ENCODE measurements at regions not wholly inside any gene's neighbourhood (a gene's known extent, or its start where the extent isn't known, plus 50 kb on each side); places are given as distances from the start of the nearest gene placed in this dataset.
"Not testable (repeated sequence)": the region's sequence is repeated elsewhere in the genome, so short reads cannot be mapped to it uniquely, and the experiment has no call there.

DNA sequence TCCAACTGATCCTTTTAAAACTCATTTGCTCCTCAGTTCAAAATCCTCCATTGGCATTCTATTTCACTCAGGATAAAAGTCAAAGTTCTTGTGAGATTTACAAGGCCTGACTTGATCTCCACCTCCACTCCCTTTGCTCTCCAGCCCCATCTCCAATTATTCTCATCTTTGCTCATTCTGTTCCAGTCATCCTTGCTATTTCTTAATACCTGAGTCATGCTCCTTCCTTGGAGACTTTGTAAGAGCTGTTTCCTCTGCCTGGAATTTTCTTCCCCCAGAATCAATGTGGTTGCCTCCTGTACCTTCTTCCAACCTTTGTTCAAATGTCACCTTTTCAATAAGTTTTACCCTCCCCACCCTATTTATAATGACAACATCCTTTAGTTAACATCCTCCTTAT is 373.5 kb downstream of the HTR1B start:
- DNase-seq (ENCODE audit: low read depth in 4 of 4, low spot score in 3 of 4) = no peak

DNA sequence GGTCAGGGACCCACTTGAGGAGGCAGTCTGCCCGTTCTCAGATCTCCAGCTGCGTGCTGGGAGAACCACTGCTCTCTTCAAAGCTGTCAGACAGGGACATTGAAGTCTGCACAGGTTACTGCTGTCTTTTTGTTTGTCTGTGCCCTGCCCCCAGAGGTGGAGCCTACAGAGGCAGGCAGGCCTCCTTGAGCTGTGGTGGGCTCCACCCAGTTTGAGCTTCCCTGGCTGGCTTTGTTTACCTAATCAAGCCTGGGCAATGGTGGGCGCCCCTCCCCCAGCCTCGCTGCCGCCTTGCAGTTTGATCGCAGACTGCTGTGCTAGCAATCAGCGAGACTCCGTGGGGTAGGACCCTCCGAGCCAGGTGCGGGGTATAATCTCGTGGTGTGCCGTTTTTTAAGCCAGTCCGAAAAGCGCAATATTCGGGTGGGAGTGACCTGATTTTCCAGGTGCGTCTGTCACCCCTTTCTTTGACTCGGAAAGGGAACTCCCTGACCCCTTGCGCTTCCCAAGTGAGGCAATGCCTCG is 375.4 kb downstream of the HTR1B start:
- DNase-seq (ENCODE audit: low read depth in 4 of 4, low spot score in 3 of 4) = not testable (repeated sequence)

DNA sequence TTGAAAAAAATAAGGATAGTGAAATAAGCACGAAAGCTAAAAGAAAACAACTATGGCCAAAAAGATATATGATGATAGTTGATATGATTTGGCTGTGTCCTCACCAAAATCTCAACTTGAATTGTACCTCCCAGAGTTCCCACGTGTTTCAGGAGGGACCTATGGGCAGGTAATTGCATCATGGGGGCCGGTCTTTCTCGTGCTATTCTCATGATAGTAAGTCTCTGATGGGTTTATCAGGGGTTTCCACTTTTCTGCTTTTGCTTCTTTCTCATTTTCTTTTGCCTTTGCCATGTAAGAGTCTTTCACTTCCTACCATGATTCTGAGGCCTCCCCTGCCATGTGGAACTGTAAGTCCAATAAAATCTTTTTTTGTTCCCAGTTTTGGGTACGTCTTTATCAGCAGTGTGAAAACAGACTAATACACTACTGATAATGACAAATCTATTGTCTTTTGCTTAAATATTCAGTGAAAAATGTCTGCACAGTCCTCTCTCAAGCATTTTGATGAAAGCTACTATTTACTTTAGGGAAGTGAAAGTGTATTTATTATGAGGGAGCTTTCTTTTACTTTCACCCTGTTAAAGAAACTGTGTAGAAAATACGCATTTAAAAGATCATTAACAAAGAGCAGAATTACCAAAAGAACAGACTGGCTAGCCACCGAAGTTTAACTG is 389.1 kb downstream of the HTR1B start:
- no peak for DNase-seq (ENCODE audit: low read depth in 4 of 4, low spot score in 3 of 4)

DNA sequence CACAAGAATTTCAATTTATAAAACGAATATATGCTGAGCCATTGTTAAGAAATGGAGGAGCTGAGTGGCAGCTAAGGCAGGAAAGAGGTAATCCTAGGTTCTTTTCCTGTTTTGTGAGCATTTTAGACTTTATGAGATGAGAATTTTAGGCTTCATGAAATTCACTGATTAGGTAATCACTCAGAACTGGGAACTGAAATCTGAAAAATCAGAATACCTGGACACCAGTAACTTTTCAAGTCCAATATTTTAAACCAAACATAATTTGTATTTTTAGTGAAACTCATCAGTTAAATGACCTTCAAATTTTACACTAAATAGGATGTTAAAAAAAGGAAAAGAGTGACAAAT is 389.9 kb downstream of the HTR1B start:
- no peak for DNase-seq (ENCODE audit: low read depth in 4 of 4, low spot score in 3 of 4)

DNA sequence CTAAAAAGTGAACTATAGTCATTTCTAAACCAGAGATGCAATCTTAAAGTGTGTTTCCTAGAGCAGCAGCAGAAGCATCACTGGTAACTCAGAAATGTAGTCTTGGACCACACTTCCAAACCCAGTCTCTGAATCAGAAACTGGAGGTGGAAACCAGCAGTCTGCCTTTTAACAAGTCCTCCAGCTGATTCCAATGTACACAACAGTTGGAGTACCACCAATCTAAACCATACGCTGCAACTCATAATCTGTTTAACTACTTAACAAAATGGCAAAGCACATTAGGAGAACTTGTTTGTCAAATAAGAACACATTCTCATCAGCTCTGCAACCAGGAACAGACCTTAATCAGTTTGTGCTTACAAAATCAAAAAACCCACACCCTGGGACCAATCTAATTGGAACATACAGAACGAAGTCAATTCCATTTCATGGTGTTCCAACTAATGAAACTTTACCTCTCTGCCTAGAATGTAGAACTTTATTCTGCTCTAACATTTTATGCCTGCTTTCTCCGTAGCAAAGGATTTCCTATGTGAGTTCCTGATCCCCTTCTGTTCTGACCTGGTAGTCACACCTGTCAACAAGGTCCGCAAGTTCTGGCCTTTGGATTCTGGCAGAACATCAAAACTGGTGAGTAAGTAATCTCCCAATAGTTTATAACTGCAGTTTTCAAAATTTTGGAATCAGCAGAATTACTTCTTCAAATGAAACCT is 390.4 kb downstream of the HTR1B start:
- no peak for DNase-seq (ENCODE audit: low read depth in 4 of 4, low spot score in 3 of 4)

DNA sequence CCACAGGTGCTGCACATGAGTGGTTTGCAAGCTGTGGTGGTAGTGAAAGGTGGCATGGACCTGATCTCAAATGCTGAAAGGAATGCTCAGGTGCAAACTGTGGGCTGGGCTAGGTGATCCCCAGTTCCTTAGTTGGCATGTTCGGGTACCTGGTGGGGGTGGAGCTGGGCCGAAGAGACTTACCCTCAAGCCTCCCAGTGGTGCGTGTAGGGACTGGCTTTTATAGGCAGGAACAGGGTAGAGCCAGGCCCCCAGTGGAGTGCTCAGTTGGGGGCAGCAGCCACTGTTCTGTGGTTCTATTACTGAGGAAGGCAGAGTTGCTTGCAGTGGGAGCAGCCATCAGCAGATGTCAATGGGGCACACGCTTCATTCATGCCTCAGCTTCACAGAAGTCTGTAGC is 399.8 kb downstream of the HTR1B start:
- DNase-seq (ENCODE audit: low read depth in 4 of 4, low spot score in 3 of 4) = no peak

DNA sequence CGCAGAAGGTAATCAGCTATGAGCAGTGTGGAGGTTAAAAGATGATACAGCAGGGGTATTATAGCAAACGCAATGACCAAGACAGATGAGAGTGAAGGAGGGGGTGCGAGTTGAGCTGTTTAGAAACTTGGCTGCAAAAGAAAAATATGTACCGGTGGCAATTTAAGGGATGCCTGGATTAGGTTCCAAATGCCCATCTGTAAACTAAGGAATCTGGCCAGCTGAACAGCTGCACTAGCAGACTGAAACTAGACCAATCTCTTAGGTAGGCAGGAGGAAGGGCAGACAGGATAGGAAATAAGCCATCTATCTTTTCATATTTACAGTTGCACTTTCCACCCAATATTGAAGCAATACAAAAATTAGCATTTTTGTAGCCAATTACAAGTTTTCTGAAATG is 407.6 kb downstream of the HTR1B start:
- DNase-seq (ENCODE audit: low read depth in 4 of 4, low spot score in 3 of 4) = no peak

DNA sequence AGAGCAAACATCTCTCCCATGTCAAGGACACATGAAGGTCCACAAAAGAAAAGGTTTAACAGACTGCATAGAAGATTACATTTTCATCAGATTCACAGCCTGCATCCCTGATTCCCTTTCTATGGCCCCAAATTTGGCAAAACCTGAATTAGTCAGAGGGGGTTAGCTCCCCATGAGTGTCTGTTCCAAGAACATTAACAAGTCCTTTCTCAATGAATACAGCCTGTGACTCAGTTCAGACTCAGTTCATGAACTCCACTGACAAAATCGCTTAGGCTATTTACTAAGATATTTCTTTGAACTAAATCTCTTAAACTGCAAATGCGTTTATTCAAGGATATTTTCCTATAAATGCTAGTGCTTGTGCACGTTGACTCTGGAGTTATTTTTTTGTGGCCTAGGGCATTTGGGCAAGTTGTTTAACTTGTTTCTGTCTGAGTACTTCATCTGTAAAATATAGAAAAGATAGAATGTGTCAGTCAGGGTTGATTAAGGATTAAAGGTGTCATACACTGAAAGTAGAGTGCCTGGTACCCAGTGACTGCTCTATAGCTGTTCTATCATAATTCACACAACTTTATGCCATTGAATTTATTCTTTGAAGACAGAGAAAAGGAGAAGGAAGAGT is 422.6 kb downstream of the HTR1B start:
- no peak for DNase-seq (ENCODE audit: low read depth in 4 of 4, low spot score in 3 of 4)

DNA sequence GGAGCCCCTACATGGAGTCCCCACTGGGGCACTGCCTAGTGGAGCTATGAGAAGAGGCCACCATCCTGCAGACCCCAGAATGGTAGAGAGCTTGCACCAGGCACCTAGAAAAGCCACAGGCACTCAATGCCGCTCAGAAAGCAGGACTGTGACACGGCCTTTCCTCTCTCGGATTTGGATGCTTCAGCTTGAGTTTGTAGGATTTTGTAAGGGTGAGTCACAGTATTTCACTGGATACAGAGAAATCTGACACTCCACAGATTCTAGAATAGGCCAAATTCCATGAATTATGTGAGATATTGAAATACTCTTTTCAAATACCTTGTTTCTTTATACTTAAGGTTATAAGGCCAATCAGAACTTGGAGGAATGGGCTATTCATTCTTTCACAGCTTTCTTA is 424.5 kb downstream of the HTR1B start:
- no peak for DNase-seq (ENCODE audit: low read depth in 4 of 4, low spot score in 3 of 4)

DNA sequence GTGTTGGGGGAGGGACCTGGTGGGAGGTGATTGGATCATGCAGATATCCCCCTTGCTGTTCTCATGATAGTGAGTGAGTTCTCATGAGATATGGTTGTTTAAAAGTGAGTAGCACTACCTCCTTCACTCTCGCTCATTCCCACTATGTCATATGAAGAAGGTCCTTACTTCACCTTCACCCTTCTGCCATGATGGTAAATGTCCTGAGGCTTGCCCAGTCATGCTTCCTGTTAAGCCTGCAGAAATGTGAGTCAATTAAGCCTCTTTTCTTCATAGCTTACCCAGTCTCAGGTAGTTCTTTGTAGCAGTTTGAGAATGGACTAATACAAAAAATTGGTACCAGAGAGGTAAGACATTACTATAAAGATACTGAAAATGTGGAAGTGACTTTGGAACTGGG is 425.9 kb downstream of the HTR1B start:
- DNase-seq (ENCODE audit: low read depth in 4 of 4, low spot score in 3 of 4) = no peak

DNA sequence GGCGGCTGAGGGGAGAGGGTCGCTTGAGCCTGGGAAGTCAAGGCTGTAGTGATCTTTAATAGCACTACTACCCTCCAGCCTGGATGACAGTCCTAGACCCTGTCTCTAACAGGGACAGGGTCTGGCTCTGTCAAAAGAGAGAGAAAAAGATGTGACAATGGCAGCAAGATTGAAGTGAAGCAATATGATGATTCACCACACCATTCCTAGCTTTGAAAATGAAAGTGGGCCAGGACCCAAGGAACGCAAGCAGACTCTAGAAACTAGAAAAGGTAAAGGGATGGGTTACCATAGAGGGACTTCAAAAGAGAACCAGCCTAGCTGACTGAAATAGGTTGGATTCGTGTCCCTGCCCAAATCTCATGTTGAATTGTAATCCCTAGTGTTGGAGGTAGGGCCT is 426.9 kb downstream of the HTR1B start:
- no peak for DNase-seq (ENCODE audit: low read depth in 4 of 4, low spot score in 3 of 4)

DNA sequence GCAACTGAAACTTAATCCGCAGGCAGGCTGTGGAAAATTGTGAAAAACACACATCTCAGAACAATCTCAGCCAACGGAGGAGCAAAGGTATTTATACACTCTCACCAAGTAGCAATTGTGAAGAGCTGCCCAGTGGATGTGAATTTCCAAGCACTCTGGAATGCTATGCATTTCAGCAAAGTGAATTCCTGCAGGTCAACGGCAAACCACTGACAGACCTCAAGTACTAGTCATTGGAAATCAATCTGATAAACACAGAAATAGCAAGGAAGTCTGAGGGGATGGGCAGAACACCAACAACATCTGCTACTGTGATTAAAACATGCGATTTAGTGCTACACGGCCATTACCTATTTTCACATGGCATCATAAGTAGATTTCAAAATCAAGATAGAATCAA is 429.1 kb downstream of the HTR1B start:
- DNase-seq (ENCODE audit: low read depth in 4 of 4, low spot score in 3 of 4) = no peak

DNA sequence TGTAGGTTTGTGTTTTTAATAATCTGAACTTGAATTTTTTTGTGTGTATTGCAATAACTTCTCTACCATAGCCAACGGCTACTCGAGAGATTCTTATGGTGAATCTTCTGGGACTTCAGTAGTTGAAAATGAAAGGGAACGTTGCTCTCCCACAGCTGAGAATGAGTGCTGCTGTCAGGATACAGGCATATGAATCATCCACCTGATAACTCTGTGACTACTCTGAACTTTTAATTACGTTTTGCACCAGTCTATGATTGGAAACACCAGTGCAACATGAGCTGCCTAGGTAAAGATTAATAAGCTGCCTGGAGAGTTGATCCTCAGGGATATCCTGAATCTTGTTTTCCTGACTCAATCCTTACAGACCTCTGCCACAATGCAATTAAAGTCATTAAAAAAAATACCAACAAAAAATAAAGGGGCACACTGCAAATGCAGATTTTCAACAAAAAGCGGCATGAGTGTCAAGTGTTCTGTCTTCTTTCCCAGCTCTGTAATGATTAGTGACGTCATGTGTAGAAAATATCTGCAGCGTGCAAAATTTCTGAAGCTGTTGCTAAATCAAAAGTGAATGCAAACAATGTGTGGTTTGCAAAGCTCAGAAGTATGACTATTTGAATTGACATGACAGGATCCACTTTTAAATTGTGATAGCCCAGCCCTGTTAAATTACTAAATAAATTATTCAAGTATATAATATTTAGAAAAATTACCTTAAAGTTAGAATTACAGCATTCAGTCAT is 432.2 kb downstream of the HTR1B start:
- DNase-seq (ENCODE audit: low read depth in 4 of 4, low spot score in 3 of 4) = no peak

DNA sequence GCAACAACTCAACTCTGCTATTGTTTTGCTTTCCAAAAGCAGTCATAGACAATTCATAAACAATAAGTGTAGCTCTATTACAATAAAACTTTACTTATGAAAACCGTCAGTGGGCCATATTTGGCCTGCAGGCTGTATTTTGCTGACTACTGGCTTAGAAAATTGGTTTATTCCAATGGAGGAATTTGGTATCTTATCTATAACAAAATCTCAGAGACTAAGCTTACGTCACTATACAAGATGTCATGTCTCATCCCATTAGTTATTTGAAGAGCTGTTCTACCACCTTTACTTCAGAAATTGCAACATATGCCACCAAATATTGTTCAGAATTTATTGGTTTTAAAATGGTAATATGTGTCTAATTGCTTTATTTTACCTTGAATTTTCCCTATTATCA is 436.9 kb downstream of the HTR1B start:
- no peak for DNase-seq (ENCODE audit: low read depth in 4 of 4, low spot score in 3 of 4)

DNA sequence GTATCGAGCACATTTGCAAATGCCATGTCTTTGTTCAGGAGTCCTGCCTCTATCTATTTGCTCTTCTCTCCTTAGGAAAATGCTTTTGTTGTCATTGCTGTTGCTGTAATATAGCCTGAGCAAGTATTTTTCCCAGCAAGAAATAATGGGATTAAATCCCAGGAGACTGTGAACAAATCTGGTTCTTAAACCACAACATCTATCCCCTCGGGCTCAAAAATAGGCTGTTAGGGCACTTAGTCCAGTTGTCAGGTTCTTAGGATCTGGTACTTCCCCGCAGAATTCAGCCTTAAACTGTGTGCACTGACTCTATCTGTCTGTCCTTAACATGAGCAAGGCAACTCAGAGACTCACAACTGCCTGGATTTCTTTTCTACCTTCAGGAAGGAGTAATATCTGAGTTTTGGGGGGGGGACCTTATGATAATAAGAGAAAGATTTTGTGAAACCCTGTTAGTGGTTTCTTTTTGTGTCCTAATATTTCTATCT is 437.5 kb downstream of the HTR1B start:
- no peak for DNase-seq (ENCODE audit: low read depth in 4 of 4, low spot score in 3 of 4)

DNA sequence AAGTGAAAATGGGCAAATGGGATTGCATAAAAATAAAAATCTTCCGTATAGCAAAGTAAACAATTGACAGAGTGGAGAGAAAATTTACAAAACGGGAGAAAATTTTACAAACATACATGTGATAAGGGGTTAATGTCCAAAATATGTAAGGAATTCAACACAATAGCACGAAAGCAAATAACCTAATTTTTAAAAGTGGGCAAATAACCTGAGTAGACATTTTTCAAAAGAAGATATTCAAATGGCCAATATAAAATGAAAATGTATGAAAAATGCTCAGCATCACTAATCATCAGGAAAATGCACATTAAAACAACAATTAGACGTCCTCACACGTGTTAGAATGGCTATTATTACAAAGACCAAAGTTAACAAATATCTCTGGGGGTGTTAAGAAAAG is 441.5 kb downstream of the HTR1B start:
- no peak for DNase-seq (ENCODE audit: low read depth in 4 of 4, low spot score in 3 of 4)

DNA sequence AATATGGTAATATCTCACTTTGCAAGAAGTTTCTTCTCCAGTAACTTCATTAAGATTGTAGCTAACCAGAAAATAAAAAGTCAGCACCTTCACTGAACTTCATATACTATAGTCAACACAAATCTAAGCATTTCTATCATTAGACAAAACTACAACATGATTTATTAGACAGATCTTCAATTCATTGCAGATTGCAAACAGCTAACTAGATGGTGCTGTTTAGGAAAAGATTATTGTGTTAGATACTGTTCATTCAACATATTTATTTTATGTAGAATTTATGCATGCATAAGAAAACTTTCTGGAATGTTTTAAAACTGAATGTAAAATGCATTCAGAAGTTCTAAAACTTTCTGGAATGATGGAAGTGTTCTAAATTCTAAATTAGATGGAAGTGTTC is 442.1 kb downstream of the HTR1B start:
- DNase-seq (ENCODE audit: low read depth in 4 of 4, low spot score in 3 of 4) = no peak

DNA sequence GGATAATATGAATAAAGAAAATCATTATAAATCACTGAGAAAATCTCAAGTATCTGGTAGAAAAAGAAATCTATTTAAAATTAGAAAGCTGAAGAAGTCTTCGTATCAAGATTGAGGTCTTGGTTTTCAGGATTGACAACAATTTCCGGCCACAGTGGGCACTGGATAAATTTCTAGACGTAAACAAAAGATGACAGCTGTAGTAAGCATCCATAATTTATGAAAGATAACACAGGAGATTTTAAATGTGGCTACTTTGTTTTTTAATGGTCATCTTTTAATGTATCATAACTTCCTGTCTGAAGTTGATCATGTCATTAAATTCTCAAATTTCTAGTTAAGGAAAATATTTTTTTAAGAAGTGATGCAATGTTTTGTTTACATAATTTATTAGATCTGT is 444.2 kb downstream of the HTR1B start:
- DNase-seq (ENCODE audit: low read depth in 4 of 4, low spot score in 3 of 4) = no peak

DNA sequence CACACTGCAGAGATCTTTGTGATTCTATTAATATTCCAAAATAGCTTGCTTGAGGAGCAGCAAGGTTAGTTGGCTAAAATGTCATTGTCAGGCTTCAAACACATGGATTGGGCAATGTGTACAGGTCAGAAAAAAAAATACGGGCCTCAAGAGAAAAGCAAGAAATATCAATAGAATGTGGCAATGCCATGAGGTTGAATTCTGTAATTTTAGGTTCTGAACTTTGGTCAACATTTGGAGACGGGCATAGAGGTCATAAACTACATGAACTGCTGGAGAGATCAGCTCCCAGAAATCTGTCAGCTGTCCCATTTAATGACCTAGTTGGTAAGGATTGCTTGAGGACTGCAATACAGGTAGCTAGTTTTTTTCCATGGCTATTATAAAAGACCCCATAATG is 445.8 kb downstream of the HTR1B start:
- no peak for DNase-seq (ENCODE audit: low read depth in 4 of 4, low spot score in 3 of 4)

DNA sequence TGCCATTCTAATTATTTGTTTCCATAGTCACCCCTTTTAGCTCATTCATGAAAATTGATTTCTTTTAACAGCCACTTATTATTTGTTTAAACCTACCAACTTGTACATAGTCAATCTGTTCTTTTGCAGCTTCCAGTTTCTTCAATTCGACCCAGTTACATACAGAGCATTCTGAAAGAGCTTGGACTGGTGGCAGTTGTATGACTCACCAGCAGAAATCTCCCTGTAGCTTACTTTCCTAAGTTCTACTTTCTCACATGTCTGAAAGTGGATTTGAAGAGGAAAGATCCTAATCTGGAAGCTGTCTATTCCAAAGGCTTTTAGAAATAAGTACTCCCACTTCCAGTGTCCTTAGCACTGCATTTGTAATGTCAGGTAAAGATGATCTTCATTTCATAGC is 447.9 kb downstream of the HTR1B start:
- DNase-seq (ENCODE audit: low read depth in 4 of 4, low spot score in 3 of 4) = no peak

DNA sequence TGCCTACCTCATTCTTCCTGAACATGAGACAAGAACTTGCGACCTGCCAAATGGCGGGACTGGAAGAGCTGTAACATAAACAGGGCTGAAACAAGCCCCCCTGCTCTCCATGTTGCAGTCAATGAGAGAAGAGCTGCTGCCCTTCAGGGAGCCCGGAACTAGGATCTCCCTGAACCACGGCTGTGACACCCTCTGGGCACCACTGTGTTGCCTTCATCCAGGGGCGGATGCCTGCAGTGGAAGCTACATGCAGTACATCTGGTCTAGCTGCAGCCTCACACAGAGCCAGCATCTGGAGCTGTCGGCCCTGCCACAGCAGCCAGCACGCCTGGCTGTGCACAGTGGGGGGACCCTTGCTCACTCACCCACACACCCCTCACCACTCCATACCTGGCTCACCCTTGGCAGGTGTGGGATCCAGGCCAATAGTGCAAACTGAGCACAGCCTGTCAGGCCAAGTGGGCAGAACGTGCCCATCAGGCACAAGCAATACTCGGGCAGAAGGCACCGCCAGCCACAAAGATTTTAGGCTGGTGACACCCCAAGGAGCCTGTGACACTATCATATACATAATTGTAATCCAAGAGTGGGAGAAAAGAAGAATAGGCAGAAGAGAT is 451.3 kb downstream of the HTR1B start:
- DNase-seq (ENCODE audit: low read depth in 4 of 4, low spot score in 3 of 4) = no peak
